OCI-LY7 (cell line): ENCODE measurements at regions not wholly inside any gene's neighbourhood (a gene's known extent, or its start where the extent isn't known, plus 50 kb on each side); places are given as distances from the start of the nearest gene placed in this dataset.

ENCODE experiments used
- CTCF ChIP-seq: fragments of 200-600 bp; sonication (generic); conservative IDR thresholded peaks from 2 replicates; pipeline ENCODE4 v1.5.1; 2014; ENCODE audit warnings: mild to moderate bottlenecking, antibody characterized with exemption, low read length, moderate library complexity, mixed read lengths
- EZH2phosphoT487 ChIP-seq: fragments of 200-600 bp; sonication (generic); IDR thresholded peaks from 2 replicates; pipeline ENCODE4 v1.6.1; 2018; ENCODE audit warnings: low read depth, borderline replicate concordance, mild to moderate bottlenecking, mixed run types, antibody characterized with exemption, low read length, moderate library complexity, mixed read lengths

- no peak for TF ChIP-seq CTCF
- no peak for TF ChIP-seq EZH2phosphoT487
Observed at GRCh38 chr2:137837830-137838229, 126.4 kb upstream of the HNMT start.
